GM23338 (cell line): ENCODE measurements at regions not wholly inside any gene's neighbourhood (a gene's known extent, or its start where the extent isn't known, plus 50 kb on each side); places are given as distances from the start of the nearest gene placed in this dataset.

Experiments used
- ATAC-seq: fragments of 200-7000 bp; cut with Tn5 transposase; 3 replicates; pipeline ENCODE4 v1.9.1; 2020
- DNase-seq: peaks from one replicate; pipeline ENCODE4 v3.0.0-alpha.2; 2015; ENCODE audit warnings: low spot score
- H2AFZ ChIP-seq: fragments of 200-600 bp; sonication (generic); 2 replicates; pipeline ENCODE4 v1.8.0; 2016; ENCODE audit warnings: antibody characterized with exemption, mild to moderate bottlenecking, moderate library complexity
- H3F3A ChIP-seq: fragments of 200-600 bp; sonication (generic); replicated peaks from 2 replicates; pipeline ENCODE4 v1.8.0; 2017; ENCODE audit warnings: antibody characterized with exemption, mixed run types, low read depth
- H3K27ac ChIP-seq: fragments of 200-600 bp; sonication (generic); 2 replicates; pipeline ENCODE4 v1.6.1; 2016; ENCODE audit warnings: low read depth
- H3K27me3 ChIP-seq: fragments of 200-600 bp; sonication (generic); 2 replicates; pipeline ENCODE4 v1.8.0; 2016; ENCODE audit warnings: mild to moderate bottlenecking, mixed run types, moderate library complexity; ENCODE audit not compliant: insufficient read depth
- H3K36me3 ChIP-seq: fragments of 200-600 bp; sonication (generic); 2 replicates; pipeline ENCODE4 v1.8.0; 2016; ENCODE audit warnings: mild to moderate bottlenecking; ENCODE audit not compliant: insufficient read depth
- H3K4me1 ChIP-seq: fragments of 200-600 bp; sonication (generic); 2 replicates; pipeline ENCODE4 v1.8.0; 2016; ENCODE audit warnings: mild to moderate bottlenecking, moderate library complexity; ENCODE audit not compliant: insufficient read depth
- H3K4me2 ChIP-seq: fragments of 200-600 bp; sonication (generic); 2 replicates; pipeline ENCODE4 v1.7.1; 2017; ENCODE audit warnings: mixed run types
- H3K4me3 ChIP-seq: fragments of 200-600 bp; sonication (generic); 2 replicates; pipeline ENCODE4 v1.6.1; 2016; ENCODE audit warnings: mixed run types
- H3K79me2 ChIP-seq: fragments of 200-600 bp; sonication (generic); replicated peaks from 2 replicates; pipeline ENCODE4 v1.8.0; 2017; ENCODE audit warnings: mild to moderate bottlenecking; ENCODE audit not compliant: insufficient read depth
- H3K9me2 ChIP-seq: fragments of 200-600 bp; sonication (generic); 2 replicates; pipeline ENCODE4 v1.8.0; 2017; ENCODE audit not compliant: insufficient read depth
- H4K20me1 ChIP-seq: fragments of 200-600 bp; sonication (generic); replicated peaks from 2 replicates; pipeline ENCODE4 v1.8.0; 2017; ENCODE audit warnings: mild to moderate bottlenecking; ENCODE audit not compliant: insufficient read depth
- H3K27ac Mint-ChIP-seq: 2 replicates; pipeline ENCODE4 v1.8.0; 2020; ENCODE audit warnings: inconsistent platforms, mild to moderate bottlenecking, moderate library complexity, mixed read lengths
- H3K27me3 Mint-ChIP-seq: 3 replicates; pipeline ENCODE4 v1.8.0; 2022; ENCODE audit warnings: low read depth, mild to moderate bottlenecking, moderate library complexity, mixed read lengths, inconsistent platforms; ENCODE audit not compliant: insufficient read depth, poor library complexity
- H3K36me3 Mint-ChIP-seq: 3 replicates; pipeline ENCODE4 v1.8.0; 2021; ENCODE audit warnings: low read depth, mild to moderate bottlenecking, inconsistent platforms, moderate library complexity, mixed read lengths
- H3K4me1 Mint-ChIP-seq: 3 replicates; pipeline ENCODE4 v1.8.0; 2020; ENCODE audit warnings: mild to moderate bottlenecking, inconsistent platforms, mixed read lengths
- H3K4me3 Mint-ChIP-seq: 3 replicates; pipeline ENCODE4 v1.8.0; 2021; ENCODE audit warnings: moderate library complexity, mild to moderate bottlenecking, inconsistent platforms, mixed read lengths
- H3K9me3 Mint-ChIP-seq: 3 replicates; pipeline ENCODE4 v1.8.0; 2020; ENCODE audit warnings: moderate library complexity, mild to moderate bottlenecking, inconsistent platforms, mixed read lengths
- POLR2AphosphoS5 ChIP-seq: IDR thresholded peaks from 2 replicates; pipeline ENCODE4 v1.6.1; 2016; ENCODE audit warnings: antibody characterized with exemption, low read depth
- TF ChIP-seq, protein P1 (sequence below): fragments of 250-450 bp; sonication (Bioruptor Pico); IDR thresholded peaks from 2 replicates; pipeline ENCODE4 v1.5.0; 2020; ENCODE audit warnings: mild to moderate bottlenecking, moderate library complexity

DNA sequence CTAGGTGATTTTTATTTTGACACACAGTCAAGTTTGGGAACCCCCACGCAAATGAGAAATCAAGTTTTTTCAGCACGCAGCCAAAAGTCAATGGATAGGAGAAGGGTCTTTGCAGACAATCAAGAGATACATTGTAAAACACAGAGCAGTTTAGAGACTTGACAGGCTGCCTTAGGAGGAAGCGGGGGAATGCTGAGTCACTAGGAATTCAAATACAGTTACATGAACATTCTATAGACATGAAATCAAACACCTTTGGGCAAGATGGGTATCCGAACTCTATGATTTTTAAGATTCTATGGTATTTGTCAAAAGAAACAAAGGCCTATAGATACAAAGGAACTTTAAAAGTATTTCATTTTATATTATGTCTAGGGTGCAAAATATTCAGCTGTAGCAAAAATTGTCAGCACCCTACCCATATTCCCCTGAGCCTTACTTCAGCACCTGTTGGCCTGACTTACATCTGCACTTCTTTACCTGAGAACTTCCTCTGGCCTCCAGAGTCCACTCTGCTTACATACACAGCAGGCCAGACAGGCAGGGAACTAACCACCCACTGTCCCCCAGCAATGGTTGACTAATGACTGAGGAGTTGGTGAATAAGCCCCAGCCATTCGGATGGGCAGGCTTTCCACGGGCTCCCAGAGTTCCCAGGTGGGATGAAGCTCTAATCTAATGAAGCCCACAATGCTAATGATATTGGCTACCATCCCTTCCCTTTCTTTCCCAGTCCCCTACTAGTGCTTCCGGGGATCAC is 289.3 kb upstream of the RORA start:
- H4K20me1 ChIP-seq, result no peaks in the 10 kb centered on the region
- H3K4me1 ChIP-seq, result peaks cover 6% of the 10 kb centered on the region
- H3K27me3 ChIP-seq, result no peaks in the 10 kb centered on the region
- ATAC-seq, result peak; percentile 86
- H3K4me2 ChIP-seq, result no peak overlapping the region
- no peak overlapping the region for H3K27ac ChIP-seq
- no peaks in the 10 kb centered on the region for H3K36me3 ChIP-seq
- no peaks in the 10 kb centered on the region for H3K36me3 Mint-ChIP-seq
- peaks cover 7% of the 10 kb centered on the region for H3K27me3 Mint-ChIP-seq
- peaks cover 14% of the 10 kb centered on the region for H3K4me1 Mint-ChIP-seq
- H3K9me3 Mint-ChIP-seq, result no peaks in the 10 kb centered on the region
- TF ChIP-seq POLR2AphosphoS5, result no peak
- TF ChIP-seq, protein P1, sequence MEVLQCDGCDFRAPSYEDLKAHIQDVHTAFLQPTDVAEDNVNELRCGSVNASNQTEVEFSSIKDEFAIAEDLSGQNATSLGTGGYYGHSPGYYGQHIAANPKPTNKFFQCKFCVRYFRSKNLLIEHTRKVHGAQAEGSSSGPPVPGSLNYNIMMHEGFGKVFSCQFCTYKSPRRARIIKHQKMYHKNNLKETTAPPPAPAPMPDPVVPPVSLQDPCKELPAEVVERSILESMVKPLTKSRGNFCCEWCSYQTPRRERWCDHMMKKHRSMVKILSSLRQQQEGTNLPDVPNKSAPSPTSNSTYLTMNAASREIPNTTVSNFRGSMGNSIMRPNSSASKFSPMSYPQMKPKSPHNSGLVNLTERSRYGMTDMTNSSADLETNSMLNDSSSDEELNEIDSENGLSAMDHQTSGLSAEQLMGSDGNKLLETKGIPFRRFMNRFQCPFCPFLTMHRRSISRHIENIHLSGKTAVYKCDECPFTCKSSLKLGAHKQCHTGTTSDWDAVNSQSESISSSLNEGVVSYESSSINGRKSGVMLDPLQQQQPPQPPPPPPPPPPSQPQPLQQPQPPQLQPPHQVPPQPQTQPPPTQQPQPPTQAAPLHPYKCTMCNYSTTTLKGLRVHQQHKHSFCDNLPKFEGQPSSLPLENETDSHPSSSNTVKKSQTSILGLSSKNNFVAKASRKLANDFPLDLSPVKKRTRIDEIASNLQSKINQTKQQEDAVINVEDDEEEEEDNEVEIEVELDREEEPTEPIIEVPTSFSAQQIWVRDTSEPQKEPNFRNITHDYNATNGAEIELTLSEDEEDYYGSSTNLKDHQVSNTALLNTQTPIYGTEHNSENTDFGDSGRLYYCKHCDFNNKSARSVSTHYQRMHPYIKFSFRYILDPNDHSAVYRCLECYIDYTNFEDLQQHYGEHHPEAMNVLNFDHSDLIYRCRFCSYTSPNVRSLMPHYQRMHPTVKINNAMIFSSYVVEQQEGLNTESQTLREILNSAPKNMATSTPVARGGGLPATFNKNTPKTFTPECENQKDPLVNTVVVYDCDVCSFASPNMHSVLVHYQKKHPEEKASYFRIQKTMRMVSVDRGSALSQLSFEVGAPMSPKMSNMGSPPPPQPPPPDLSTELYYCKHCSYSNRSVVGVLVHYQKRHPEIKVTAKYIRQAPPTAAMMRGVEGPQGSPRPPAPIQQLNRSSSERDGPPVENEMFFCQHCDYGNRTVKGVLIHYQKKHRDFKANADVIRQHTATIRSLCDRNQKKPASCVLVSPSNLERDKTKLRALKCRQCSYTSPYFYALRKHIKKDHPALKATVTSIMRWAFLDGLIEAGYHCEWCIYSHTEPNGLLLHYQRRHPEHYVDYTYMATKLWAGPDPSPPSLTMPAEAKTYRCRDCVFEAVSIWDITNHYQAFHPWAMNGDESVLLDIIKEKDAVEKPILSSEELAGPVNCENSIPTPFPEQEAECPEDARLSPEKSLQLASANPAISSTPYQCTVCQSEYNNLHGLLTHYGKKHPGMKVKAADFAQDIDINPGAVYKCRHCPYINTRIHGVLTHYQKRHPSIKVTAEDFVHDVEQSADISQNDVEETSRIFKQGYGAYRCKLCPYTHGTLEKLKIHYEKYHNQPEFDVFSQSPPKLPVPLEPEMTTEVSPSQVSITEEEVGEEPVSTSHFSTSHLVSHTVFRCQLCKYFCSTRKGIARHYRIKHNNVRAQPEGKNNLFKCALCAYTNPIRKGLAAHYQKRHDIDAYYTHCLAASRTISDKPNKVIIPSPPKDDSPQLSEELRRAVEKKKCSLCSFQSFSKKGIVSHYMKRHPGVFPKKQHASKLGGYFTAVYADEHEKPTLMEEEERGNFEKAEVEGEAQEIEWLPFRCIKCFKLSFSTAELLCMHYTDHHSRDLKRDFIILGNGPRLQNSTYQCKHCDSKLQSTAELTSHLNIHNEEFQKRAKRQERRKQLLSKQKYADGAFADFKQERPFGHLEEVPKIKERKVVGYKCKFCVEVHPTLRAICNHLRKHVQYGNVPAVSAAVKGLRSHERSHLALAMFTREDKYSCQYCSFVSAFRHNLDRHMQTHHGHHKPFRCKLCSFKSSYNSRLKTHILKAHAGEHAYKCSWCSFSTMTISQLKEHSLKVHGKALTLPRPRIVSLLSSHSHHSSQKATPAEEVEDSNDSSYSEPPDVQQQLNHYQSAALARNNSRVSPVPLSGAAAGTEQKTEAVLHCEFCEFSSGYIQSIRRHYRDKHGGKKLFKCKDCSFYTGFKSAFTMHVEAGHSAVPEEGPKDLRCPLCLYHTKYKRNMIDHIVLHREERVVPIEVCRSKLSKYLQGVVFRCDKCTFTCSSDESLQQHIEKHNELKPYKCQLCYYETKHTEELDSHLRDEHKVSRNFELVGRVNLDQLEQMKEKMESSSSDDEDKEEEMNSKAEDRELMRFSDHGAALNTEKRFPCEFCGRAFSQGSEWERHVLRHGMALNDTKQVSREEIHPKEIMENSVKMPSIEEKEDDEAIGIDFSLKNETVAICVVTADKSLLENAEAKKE (CRISPR knock-in tag), result 0 out of 2 replicates have a peak, but pooled peaks have one; percentile 30
- H3K9me2 ChIP-seq, result no peaks in the 10 kb centered on the region
- H3K79me2 ChIP-seq, result no peaks in the 10 kb centered on the region
- H3F3A ChIP-seq, result no peaks in the 10 kb centered on the region
- no peak overlapping the region for H3K4me3 ChIP-seq
- no peak for DNase-seq
- no peak overlapping the region for H3K4me3 Mint-ChIP-seq
- peak overlapping the region; percentile 80; the same call in 1 of the 2 replicates for H2AFZ ChIP-seq
- H3K27ac Mint-ChIP-seq, result peak overlapping the region; percentile 44

DNA sequence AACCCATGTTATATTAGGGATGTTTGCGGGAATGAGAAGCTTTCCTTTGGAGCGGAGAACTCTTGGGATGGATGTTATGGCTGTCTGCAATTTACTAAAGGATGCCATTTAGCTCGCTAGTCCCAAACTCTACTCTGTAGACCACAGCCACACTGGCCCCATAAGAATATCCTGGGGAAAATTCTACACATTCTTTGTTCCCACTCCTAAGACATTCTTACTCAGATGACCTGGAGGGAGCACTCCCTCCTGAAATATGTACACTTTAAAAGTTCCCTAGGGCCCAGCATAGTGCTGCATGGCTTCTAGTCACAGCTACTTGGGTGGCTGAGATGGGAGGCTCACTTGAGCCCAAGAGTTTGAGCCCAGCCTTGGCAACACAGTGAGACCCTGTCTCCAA is 288.7 kb upstream of the RORA start:
- Mint-ChIP-seq H3K4me3 (no peak overlapping the region), H3K36me3 (no peaks in the 10 kb centered on the region), H3K4me1 (peaks cover 14% of the 10 kb centered on the region), H3K9me3 (no peaks in the 10 kb centered on the region), H3K27me3 (peaks cover 4% of the 10 kb centered on the region), H3K27ac (peak overlapping the region; percentile 44; the same call in 1 of the 2 replicates)
- H3K79me2 ChIP-seq, result no peaks in the 10 kb centered on the region
- no peak overlapping the region for H3K4me3 ChIP-seq
- no peaks in the 10 kb centered on the region for H3K9me2 ChIP-seq
- H3K36me3 ChIP-seq, result no peaks in the 10 kb centered on the region
- peak overlapping the region; percentile 80; the same call in 1 of the 2 replicates for H2AFZ ChIP-seq
- no peak overlapping the region for H3K27ac ChIP-seq
- no peak for DNase-seq
- H3K27me3 ChIP-seq, result no peaks in the 10 kb centered on the region
- H4K20me1 ChIP-seq, result no peaks in the 10 kb centered on the region
- H3K4me1 ChIP-seq, result peaks cover 6% of the 10 kb centered on the region
- H3K4me2 ChIP-seq, result no peak overlapping the region
- TF ChIP-seq POLR2AphosphoS5, result no peak
- no peak for ATAC-seq
- no peaks in the 10 kb centered on the region for H3F3A ChIP-seq
